ENCODE measurements at regions not wholly inside any gene's neighbourhood (a gene's known extent, or its start where the extent isn't known, plus 50 kb on each side); places are given as distances from the start of the nearest gene placed in this dataset.

DNA sequence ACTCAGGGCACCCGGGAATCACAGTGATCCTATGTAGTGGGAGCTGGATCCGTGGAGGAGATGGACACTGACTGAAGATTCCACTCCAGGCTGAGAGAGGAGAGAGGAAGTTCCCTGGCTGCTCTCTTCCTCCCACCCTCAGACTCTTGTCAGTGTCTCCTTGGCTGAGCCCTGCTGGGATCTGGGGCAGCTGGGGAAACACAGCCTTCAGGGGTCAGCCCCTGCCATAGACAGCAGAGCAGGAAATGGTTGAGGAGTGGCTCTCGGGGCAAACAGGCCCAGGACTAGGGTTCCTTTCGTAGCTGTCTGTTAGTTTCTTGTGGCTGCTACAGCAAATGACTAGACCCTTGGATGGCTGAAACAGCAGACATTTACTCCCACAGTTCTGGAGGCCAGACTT lies 174.4 kb upstream of the BMPER start:
- H3K4me1 Mint-ChIP-seq: no peaks in the 10 kb centered on the region
- DNase-seq (no peak), ATAC-seq (ENCODE audit: low read depth in 2 of 2) (no peak)
- no peaks in the 10 kb centered on the region for H3K27me3 Mint-ChIP-seq
- H3K4me3 Mint-ChIP-seq: no peak overlapping the region
- Histone ChIP-seq H3K9me3 (ENCODE audit: control insufficient read depth in 2 of 2, low read length in 2 of 2) (no peaks in the 10 kb centered on the region), H3K27me3 (ENCODE audit: control insufficient read depth, insufficient read depth, low read length) (no peaks in the 10 kb centered on the region), H3K27ac (ENCODE audit: insufficient read depth, low read length, poor library complexity, severe bottlenecking) (no peak overlapping the region), H3K4me3 (ENCODE audit: low read depth, low read length) (no peak overlapping the region), H3K4me1 (ENCODE audit: control insufficient read depth, insufficient read depth, low read length, poor library complexity, severe bottlenecking) (no peaks in the 10 kb centered on the region), H3K36me3 (ENCODE audit: control insufficient read depth, insufficient read depth, low read length) (no peaks in the 10 kb centered on the region)
- peaks cover 0 to 1% (median 0%) of the 10 kb centered on the region in 7 donors for H3K9me3 Mint-ChIP-seq
- peaks cover 4% of the 10 kb centered on the region for H3K36me3 Mint-ChIP-seq
- H3K27ac Mint-ChIP-seq: no peak overlapping the region

DNA sequence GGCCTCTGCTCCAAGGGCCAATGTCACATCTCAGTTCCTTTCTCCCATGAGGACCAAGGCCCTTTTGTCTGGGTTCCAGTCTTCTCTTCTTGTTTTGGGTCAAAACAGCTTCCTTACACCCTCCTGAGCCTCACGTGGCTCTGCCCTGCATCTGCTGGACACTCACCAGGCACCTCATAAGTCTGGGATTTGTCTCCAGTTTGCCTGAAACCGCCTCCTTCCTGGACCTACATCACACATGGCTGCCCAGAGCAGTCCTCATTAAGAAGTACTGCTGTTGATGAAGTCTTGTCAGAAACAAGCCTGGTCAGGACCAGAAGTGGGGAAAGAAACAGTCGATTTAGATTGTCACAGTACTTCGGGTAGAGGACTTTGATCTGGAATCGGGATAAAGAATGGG lies 173.4 kb upstream of the BMPER start:
- H3K27ac Mint-ChIP-seq: no peak overlapping the region

DNA sequence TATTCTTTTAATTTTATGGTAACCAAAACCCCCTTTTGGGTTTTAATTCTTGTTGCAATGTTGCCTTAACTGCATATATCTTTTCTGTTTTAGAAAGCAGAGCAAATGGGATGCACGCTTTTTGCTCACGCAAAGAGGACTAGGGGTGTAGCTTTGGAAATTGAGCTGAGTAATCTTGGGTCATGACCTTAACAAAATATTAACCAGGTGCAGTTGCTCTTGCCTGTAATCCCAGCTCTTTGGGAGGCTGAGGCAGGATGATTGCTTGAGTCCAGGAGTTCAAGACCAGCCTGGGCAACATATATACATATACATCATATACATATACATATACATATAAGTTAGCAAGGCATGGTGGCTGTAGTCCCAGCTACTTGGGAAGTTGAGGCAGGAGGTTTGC lies 172.9 kb upstream of the BMPER start:
- H3K36me3 Mint-ChIP-seq: no peaks in the 10 kb centered on the region
- ATAC-seq (ENCODE audit: low read depth in 2 of 2): no peak

More for the DNA sequence above, 173.4 kb upstream of the BMPER start:
- H3K27ac ChIP-seq (ENCODE audit: insufficient read depth, low read length, poor library complexity, severe bottlenecking): no peak overlapping the region
- H3K4me3 ChIP-seq (ENCODE audit: low read depth, low read length): no peak overlapping the region
- H3K9me3 ChIP-seq (ENCODE audit: control insufficient read depth in 2 of 2, low read length in 2 of 2): no peaks in the 10 kb centered on the region
- no peaks in the 10 kb centered on the region for H3K4me1 ChIP-seq (ENCODE audit: control insufficient read depth, insufficient read depth, low read length, poor library complexity, severe bottlenecking)
- ATAC-seq (ENCODE audit: low read depth in 2 of 2) (no peak), DNase-seq (no peak)
- Mint-ChIP-seq H3K4me1 (no peaks in the 10 kb centered on the region), H3K36me3 (peaks cover 1% of the 10 kb centered on the region), H3K9me3 (peaks cover 0 to 1% (median 0%) of the 10 kb centered on the region in 7 donors), H3K4me3 (no peak overlapping the region), H3K27me3 (no peaks in the 10 kb centered on the region)
- H3K36me3 ChIP-seq (ENCODE audit: control insufficient read depth, insufficient read depth, low read length): no peaks in the 10 kb centered on the region
- no peaks in the 10 kb centered on the region for H3K27me3 ChIP-seq (ENCODE audit: control insufficient read depth, insufficient read depth, low read length)

DNA sequence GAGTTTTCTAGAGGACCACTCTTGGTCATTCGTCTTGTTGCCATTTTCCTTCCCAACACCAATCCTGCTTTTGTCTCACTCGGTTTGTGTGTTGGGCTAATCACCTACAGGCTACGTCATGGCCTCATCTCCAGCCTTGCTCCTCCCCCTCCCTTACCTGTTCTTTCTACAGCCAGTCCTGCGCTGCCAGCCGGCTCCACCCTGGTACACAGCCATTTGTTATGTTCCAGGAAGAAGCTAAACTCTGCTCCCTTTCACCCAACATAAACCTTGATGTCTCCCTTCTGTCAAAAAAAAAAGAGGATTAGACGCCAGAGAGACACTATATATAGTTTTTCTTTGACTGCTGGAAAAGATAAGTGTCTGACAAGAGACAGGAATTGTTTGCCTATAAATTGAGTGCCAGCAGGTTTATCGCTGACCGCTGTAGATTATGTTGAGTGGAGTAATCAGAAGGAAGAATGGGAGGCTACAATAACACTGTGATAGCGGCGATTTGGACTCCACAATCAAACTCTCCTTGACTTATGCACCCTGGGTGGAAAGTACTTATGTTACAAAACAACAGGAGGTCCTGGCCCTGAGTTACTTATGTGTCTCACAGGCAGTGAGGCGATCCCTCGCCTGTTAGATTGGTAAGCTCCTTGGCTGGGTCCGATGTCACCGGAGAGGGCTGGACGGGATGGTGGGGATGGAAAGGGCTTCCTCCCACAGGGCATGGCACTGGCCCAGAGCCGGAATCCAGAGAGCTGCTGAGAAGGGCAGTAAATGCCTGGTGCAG lies 171.3 kb upstream of the BMPER start:
- no peak for ATAC-seq (ENCODE audit: low read depth in 2 of 2)

More for the DNA sequence above, 172.9 kb upstream of the BMPER start:
- H3K36me3 ChIP-seq (ENCODE audit: control insufficient read depth, insufficient read depth, low read length): no peaks in the 10 kb centered on the region
- no peak overlapping the region for H3K27ac ChIP-seq (ENCODE audit: insufficient read depth, low read length, poor library complexity, severe bottlenecking)
- no peaks in the 10 kb centered on the region for H3K4me1 Mint-ChIP-seq
- no peaks in the 10 kb centered on the region for H3K9me3 ChIP-seq (ENCODE audit: control insufficient read depth in 2 of 2, low read length in 2 of 2)
- H3K4me1 ChIP-seq (ENCODE audit: control insufficient read depth, insufficient read depth, low read length, poor library complexity, severe bottlenecking): no peaks in the 10 kb centered on the region
- H3K4me3 ChIP-seq (ENCODE audit: low read depth, low read length): no peak overlapping the region
- no peak for DNase-seq
- peaks cover 0 to 4% (median 0%) of the 10 kb centered on the region in 7 donors for H3K9me3 Mint-ChIP-seq
- H3K4me3 Mint-ChIP-seq: no peak overlapping the region
- H3K27me3 Mint-ChIP-seq: no peaks in the 10 kb centered on the region
- no peaks in the 10 kb centered on the region for H3K27me3 ChIP-seq (ENCODE audit: control insufficient read depth, insufficient read depth, low read length)
- H3K27ac Mint-ChIP-seq: no peak overlapping the region

DNA sequence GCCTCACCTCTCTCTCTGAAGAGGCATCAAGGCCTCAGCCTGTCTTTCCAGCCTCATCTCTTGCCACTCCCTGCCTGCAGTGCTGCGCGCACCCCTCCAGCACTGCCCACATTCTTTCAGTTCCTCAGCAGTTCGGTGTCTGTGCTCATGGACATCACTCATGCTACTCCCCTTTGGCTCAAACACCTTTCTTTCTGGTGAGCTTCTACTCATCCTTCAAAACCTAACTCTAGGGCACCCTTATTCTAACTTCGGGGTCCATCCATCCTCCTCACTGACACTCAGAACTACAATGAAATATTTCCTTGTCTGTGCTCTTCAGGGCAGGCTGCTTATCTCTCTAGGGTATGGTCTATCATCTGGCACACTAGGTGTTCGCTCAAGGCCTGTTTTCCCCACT lies 169.9 kb upstream of the BMPER start:
- no peaks in the 10 kb centered on the region for H3K9me3 ChIP-seq (ENCODE audit: control insufficient read depth in 2 of 2, low read length in 2 of 2)
- peaks cover 0 to 5% (median 0%) of the 10 kb centered on the region in 7 donors for H3K9me3 Mint-ChIP-seq
- H3K27ac Mint-ChIP-seq: no peak overlapping the region
- H3K36me3 Mint-ChIP-seq: no peaks in the 10 kb centered on the region
- no peak overlapping the region for H3K27ac ChIP-seq (ENCODE audit: insufficient read depth, low read length, poor library complexity, severe bottlenecking)
- H3K4me1 ChIP-seq (ENCODE audit: control insufficient read depth, insufficient read depth, low read length, poor library complexity, severe bottlenecking): no peaks in the 10 kb centered on the region
- DNase-seq (no peak), ATAC-seq (ENCODE audit: low read depth in 2 of 2) (no peak)
- no peak overlapping the region for H3K4me3 ChIP-seq (ENCODE audit: low read depth, low read length)
- no peaks in the 10 kb centered on the region for H3K27me3 Mint-ChIP-seq
- no peaks in the 10 kb centered on the region for H3K27me3 ChIP-seq (ENCODE audit: control insufficient read depth, insufficient read depth, low read length)
- H3K4me3 Mint-ChIP-seq: no peak overlapping the region
- H3K4me1 Mint-ChIP-seq: no peaks in the 10 kb centered on the region
- H3K36me3 ChIP-seq (ENCODE audit: control insufficient read depth, insufficient read depth, low read length): no peaks in the 10 kb centered on the region

More for the DNA sequence above, 171.3 kb upstream of the BMPER start:
- H3K9me3 ChIP-seq (ENCODE audit: control insufficient read depth in 2 of 2, low read length in 2 of 2): no peaks in the 10 kb centered on the region
- no peaks in the 10 kb centered on the region for H3K27me3 ChIP-seq (ENCODE audit: control insufficient read depth, insufficient read depth, low read length)
- no peak overlapping the region for H3K4me3 ChIP-seq (ENCODE audit: low read depth, low read length)
- H3K4me3 Mint-ChIP-seq: no peak overlapping the region
- no peak overlapping the region for H3K27ac Mint-ChIP-seq
- H3K4me1 ChIP-seq (ENCODE audit: control insufficient read depth, insufficient read depth, low read length, poor library complexity, severe bottlenecking): no peaks in the 10 kb centered on the region
- H3K36me3 ChIP-seq (ENCODE audit: control insufficient read depth, insufficient read depth, low read length): no peaks in the 10 kb centered on the region
- no peaks in the 10 kb centered on the region for H3K4me1 Mint-ChIP-seq
- H3K36me3 Mint-ChIP-seq: no peaks in the 10 kb centered on the region
- H3K27me3 Mint-ChIP-seq: no peaks in the 10 kb centered on the region
- no peak overlapping the region for H3K27ac ChIP-seq (ENCODE audit: insufficient read depth, low read length, poor library complexity, severe bottlenecking)
- no peak for DNase-seq
- H3K9me3 Mint-ChIP-seq: peaks cover 0 to 5% (median 0%) of the 10 kb centered on the region in 7 donors

DNA sequence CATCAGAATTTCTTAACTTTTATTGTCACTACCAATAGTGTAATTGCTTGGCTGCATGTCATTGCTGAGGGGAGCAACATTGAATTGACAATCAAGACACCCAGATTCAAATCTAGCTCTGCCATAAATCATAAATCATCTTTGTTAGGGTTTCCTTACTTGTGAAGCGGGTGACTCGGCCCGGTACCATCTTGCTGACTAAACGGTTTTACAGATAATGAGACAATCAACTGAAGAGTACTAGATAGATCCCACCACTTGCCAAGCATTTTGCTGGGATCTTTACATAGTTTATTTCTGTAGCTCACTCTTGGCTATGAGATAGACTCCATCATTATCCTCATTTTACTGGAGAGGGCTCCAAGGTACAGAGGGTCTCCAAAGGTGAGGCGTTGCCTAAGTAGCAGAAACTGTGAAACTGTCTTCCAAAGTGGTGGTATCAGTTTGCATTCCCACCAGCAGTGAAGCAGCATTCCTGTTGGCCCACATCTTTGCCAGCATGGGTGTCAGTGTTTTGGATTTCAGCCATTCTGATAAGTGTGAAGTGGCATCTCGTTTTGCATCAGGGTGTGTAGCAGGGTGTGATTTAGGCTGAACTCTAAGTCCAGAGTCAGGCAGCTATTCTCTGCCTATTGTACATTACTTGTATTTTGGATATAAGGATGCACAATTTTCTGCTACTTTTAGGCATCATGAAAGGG lies 168.7 kb upstream of the BMPER start:
- Mint-ChIP-seq H3K9me3 (peaks cover 0 to 5% (median 0%) of the 10 kb centered on the region in 7 donors), H3K4me3 (no peak overlapping the region), H3K36me3 (no peaks in the 10 kb centered on the region), H3K27me3 (no peaks in the 10 kb centered on the region), H3K27ac (no peak overlapping the region), H3K4me1 (no peaks in the 10 kb centered on the region)
- Histone ChIP-seq H3K27ac (ENCODE audit: insufficient read depth, low read length, poor library complexity, severe bottlenecking) (no peak overlapping the region), H3K27me3 (ENCODE audit: control insufficient read depth, insufficient read depth, low read length) (no peaks in the 10 kb centered on the region), H3K36me3 (ENCODE audit: control insufficient read depth, insufficient read depth, low read length) (no peaks in the 10 kb centered on the region), H3K9me3 (ENCODE audit: control insufficient read depth in 2 of 2, low read length in 2 of 2) (no peaks in the 10 kb centered on the region), H3K4me3 (ENCODE audit: low read depth, low read length) (no peak overlapping the region), H3K4me1 (ENCODE audit: control insufficient read depth, insufficient read depth, low read length, poor library complexity, severe bottlenecking) (no peaks in the 10 kb centered on the region)
- DNase-seq (no peak), ATAC-seq (ENCODE audit: low read depth in 2 of 2) (no peak)

DNA sequence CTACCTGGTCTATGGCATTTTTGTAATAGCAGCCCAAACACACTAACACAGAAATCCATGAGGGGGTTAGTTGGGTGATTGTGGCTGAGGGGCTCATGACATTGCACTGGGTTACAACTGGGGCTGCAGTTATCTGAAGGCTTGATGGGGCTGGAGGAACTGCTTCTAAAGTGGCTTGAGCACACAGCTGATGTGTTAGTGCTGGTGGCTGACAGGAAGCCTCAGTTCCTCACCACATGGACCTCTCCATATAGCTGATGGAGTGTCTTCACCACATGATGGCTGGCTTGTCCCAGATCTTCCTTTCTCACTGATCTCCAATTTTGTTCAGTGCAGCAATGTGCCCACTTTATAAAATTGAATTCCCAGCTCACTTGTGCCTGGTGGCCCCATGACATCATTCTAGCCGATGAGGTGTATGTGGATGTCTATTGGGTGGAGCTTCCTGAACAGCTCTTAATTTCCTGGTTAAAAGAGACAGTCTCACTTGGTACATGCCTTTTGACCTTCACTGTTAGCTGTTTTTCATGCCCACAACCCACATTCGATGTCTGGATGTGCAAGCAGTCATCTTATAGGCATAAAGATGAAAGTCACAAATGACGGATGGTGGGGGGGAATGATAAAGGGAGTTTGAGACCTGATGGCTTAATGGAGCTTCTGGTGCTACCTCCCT lies 166.9 kb upstream of the BMPER start:
- H3K36me3 ChIP-seq (ENCODE audit: control insufficient read depth, insufficient read depth, low read length): no peaks in the 10 kb centered on the region
- Mint-ChIP-seq H3K4me1 (no peaks in the 10 kb centered on the region), H3K9me3 (peaks cover 0 to 5% (median 0%) of the 10 kb centered on the region in 7 donors), H3K36me3 (no peaks in the 10 kb centered on the region), H3K27me3 (no peaks in the 10 kb centered on the region), H3K4me3 (no peak overlapping the region), H3K27ac (no peak overlapping the region)
- H3K27ac ChIP-seq (ENCODE audit: insufficient read depth, low read length, poor library complexity, severe bottlenecking): no peak overlapping the region
- no peaks in the 10 kb centered on the region for H3K27me3 ChIP-seq (ENCODE audit: control insufficient read depth, insufficient read depth, low read length)
- H3K4me3 ChIP-seq (ENCODE audit: low read depth, low read length): no peak overlapping the region
- H3K9me3 ChIP-seq (ENCODE audit: control insufficient read depth in 2 of 2, low read length in 2 of 2): no peaks in the 10 kb centered on the region
- no peaks in the 10 kb centered on the region for H3K4me1 ChIP-seq (ENCODE audit: control insufficient read depth, insufficient read depth, low read length, poor library complexity, severe bottlenecking)
- no peak for ATAC-seq (ENCODE audit: low read depth in 2 of 2)
- DNase-seq: no peak

Measured in CD4-positive, CD25-positive, alpha-beta regulatory T cell (primary cell).